HFFc6 (cell line): ENCODE measurements at regions not wholly inside any gene's neighbourhood (a gene's known extent, or its start where the extent isn't known, plus 50 kb on each side); places are given as distances from the start of the nearest gene placed in this dataset.

Experiments used
- DNase-seq: peaks from one replicate; pipeline ENCODE4 v3.0.0-alpha.2; 2018
- H3K27ac Mint-ChIP-seq: 2 replicates; pipeline ENCODE4 v1.8.0; 2020; ENCODE audit warnings: mild to moderate bottlenecking, mixed read lengths
- H3K27me3 Mint-ChIP-seq: 2 replicates; pipeline ENCODE4 v1.8.0; 2021; ENCODE audit warnings: mild to moderate bottlenecking, moderate library complexity, mixed read lengths; ENCODE audit not compliant: insufficient read depth
- H3K36me3 Mint-ChIP-seq: 2 replicates; pipeline ENCODE4 v1.8.0; 2021; ENCODE audit warnings: low read depth, mixed read lengths
- H3K4me1 Mint-ChIP-seq: 2 replicates; pipeline ENCODE4 v1.8.0; 2020; ENCODE audit warnings: low read depth, mixed read lengths
- H3K4me3 Mint-ChIP-seq: 2 replicates; pipeline ENCODE4 v1.8.0; 2020; ENCODE audit warnings: mild to moderate bottlenecking, moderate library complexity, mixed read lengths
- H3K9me3 Mint-ChIP-seq: 2 replicates; pipeline ENCODE4 v1.8.0; 2020; ENCODE audit warnings: mild to moderate bottlenecking, mixed read lengths
- CTCF ChIP-seq: fragments of 200-600 bp; sonication (generic); IDR thresholded peaks from 2 replicates; pipeline ENCODE4 v1.5.0; 2021; ENCODE audit warnings: antibody characterized with exemption, mild to moderate bottlenecking

- Mint-ChIP-seq H3K27ac (no peak overlapping the region), H3K9me3 (peaks cover 7% of the 10 kb centered on the region), H3K36me3 (no peaks in the 10 kb centered on the region), H3K4me1 (no peaks in the 10 kb centered on the region), H3K27me3 (no peaks in the 10 kb centered on the region), H3K4me3 (no peak overlapping the region)
- DNase-seq = no peak
- no peak for TF ChIP-seq CTCF
Observed at GRCh38 chr5:99775189-99775588, 760.0 kb upstream of the FAM174A start.

DNA sequence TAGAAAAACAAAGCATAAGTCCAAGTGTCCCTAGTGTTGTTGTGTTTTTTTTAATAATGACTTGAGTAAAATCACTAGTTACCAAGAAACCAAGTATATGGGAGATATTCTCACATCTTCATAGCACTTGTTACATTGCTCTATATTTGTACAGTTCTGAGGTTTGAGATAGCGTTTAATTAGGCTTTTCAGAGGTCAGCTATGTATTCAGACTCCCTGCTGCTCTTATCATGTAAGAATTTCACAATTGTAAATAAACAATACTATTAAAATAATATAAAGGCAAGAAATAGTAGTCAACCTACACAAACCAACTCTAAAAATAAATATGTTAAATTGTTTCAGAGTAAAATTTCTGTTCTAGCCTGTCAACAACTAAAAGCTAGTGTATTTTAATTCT is 761.9 kb upstream of the FAM174A start:
- no peaks in the 10 kb centered on the region for H3K4me1 Mint-ChIP-seq
- H3K4me3 Mint-ChIP-seq = no peak overlapping the region
- H3K27me3 Mint-ChIP-seq = no peaks in the 10 kb centered on the region
- H3K27ac Mint-ChIP-seq = no peak overlapping the region
- H3K36me3 Mint-ChIP-seq = no peaks in the 10 kb centered on the region
- no peak for TF ChIP-seq CTCF
- DNase-seq = no peak
- H3K9me3 Mint-ChIP-seq = peaks cover 20% of the 10 kb centered on the region

GRCh38 chr5:99771296-99771695 is 763.9 kb upstream of the FAM174A start:
- no peaks in the 10 kb centered on the region for H3K27me3 Mint-ChIP-seq
- peaks cover 32% of the 10 kb centered on the region for H3K9me3 Mint-ChIP-seq
- no peak overlapping the region for H3K27ac Mint-ChIP-seq
- H3K36me3 Mint-ChIP-seq = no peaks in the 10 kb centered on the region
- H3K4me3 Mint-ChIP-seq = no peak overlapping the region
- DNase-seq = no peak
- TF ChIP-seq CTCF = no peak
- no peaks in the 10 kb centered on the region for H3K4me1 Mint-ChIP-seq

DNA sequence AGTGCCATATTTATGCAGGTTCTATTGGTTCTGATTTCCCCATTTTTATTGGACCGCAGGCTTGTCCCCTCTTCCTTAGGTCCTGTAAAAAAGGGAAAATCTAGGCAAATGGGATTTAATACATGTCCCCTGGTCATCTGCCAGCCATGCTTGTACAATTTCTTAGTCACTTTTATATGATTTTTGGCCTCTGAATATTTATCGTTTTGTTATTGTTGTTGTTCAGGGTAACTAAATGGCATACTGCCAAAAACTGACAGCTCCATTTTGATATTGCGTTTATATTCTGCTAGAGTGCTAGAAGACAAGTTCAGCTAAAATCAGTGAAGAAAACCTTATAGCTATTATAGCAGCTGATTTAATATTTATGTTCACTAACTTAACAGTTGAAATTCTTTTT is 770.2 kb upstream of the FAM174A start:
- H3K9me3 Mint-ChIP-seq = peaks cover 66% of the 10 kb centered on the region
- H3K4me1 Mint-ChIP-seq = no peaks in the 10 kb centered on the region
- no peak for TF ChIP-seq CTCF
- H3K4me3 Mint-ChIP-seq = no peak overlapping the region
- H3K27me3 Mint-ChIP-seq = no peaks in the 10 kb centered on the region
- peaks cover 4% of the 10 kb centered on the region; the same call in 1 of the 2 replicates for H3K36me3 Mint-ChIP-seq
- no peak for DNase-seq
- no peak overlapping the region for H3K27ac Mint-ChIP-seq

GRCh38 chr5:99763021-99763774 is 772.0 kb upstream of the FAM174A start:
- Mint-ChIP-seq H3K27me3 (no peaks in the 10 kb centered on the region), H3K4me3 (no peak overlapping the region), H3K36me3 (peaks cover 4% of the 10 kb centered on the region; the same call in 1 of the 2 replicates), H3K9me3 (peaks cover 66% of the 10 kb centered on the region), H3K4me1 (no peaks in the 10 kb centered on the region), H3K27ac (no peak overlapping the region)
- DNase-seq = no peak
- TF ChIP-seq CTCF = no peak
